ENCODE measurements at regions not wholly inside any gene's neighbourhood (a gene's known extent, or its start where the extent isn't known, plus 50 kb on each side); places are given as distances from the start of the nearest gene placed in this dataset.

DNA sequence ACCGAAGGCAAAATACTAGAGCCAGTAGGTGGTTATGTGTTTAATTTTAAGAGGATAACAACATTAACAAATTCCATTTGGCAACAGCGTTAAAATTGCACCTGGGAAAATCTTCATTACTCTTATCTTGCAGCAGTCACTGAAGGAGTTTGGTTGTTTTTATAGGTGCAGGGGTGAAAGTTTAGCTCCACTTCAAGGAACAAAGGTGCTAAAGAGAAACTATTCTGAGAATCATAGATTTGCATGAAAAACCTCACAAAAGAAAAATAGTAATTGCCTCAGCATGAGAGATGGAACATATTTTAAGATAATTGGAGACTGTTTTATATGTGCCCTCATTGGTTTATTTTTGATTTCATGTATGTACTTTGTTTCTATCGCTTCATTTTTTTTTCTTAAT lies 444.4 kb downstream of the UTRN start:
- TF ChIP-seq, protein P1, sequence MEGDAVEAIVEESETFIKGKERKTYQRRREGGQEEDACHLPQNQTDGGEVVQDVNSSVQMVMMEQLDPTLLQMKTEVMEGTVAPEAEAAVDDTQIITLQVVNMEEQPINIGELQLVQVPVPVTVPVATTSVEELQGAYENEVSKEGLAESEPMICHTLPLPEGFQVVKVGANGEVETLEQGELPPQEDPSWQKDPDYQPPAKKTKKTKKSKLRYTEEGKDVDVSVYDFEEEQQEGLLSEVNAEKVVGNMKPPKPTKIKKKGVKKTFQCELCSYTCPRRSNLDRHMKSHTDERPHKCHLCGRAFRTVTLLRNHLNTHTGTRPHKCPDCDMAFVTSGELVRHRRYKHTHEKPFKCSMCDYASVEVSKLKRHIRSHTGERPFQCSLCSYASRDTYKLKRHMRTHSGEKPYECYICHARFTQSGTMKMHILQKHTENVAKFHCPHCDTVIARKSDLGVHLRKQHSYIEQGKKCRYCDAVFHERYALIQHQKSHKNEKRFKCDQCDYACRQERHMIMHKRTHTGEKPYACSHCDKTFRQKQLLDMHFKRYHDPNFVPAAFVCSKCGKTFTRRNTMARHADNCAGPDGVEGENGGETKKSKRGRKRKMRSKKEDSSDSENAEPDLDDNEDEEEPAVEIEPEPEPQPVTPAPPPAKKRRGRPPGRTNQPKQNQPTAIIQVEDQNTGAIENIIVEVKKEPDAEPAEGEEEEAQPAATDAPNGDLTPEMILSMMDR (IDR thresholded peaks at IDR 0.05), result no peak
- TF ChIP-seq POLR2A (IDR thresholded peaks at IDR 0.05), result no peak
